Uterus (tissue), 3 donors: ENCODE measurements at regions not wholly inside any gene's neighbourhood (a gene's known extent, or its start where the extent isn't known, plus 50 kb on each side); places are given as distances from the start of the nearest gene placed in this dataset.
"Not testable (repeated sequence)": the region's sequence is repeated elsewhere in the genome, so short reads cannot be mapped to it uniquely, and the experiment has no call there.

Experiments
- DNase-seq, 2 donors: peaks; one replicate each; pipeline ENCODE4 v3.0.0-alpha.2; 2019 to 2020
- H3K27ac ChIP-seq, 2 donors: fragments of 200-600 bp; sonication (generic); 1 replicate in 1 of 2; 2 replicates in 1 of 2; pipeline ENCODE4 v1.5.1; 2016 to 2018
- H3K27me3 ChIP-seq, 2 donors: fragments of 200-600 bp; sonication (generic); one replicate each; pipeline ENCODE4 v1.5.1; 2018 to 2019; ENCODE audit warnings: control low read depth in 1 of 2
- H3K36me3 ChIP-seq, 2 donors: fragments of 200-600 bp; sonication (generic); one replicate each; pipeline ENCODE4 v1.5.1; 2019; ENCODE audit warnings: control low read depth in 1 of 2
- H3K4me1 ChIP-seq, 2 donors: fragments of 200-600 bp; sonication (generic); one replicate each; pipeline ENCODE4 v1.5.1; 2018 to 2019; ENCODE audit warnings: control low read depth in 1 of 2
- H3K4me3 ChIP-seq, 2 donors: fragments of 200-600 bp; sonication (generic); 1 replicate in 1 of 2; 2 replicates in 1 of 2; pipeline ENCODE4 v1.5.1; 2018 to 2019; ENCODE audit warnings: mild to moderate bottlenecking in 1 of 2
- H3K9me3 ChIP-seq, 2 donors: fragments of 200-600 bp; sonication (generic); one replicate each; pipeline ENCODE4 v1.5.1; 2019; ENCODE audit warnings: control low read depth in 1 of 2
- CTCF ChIP-seq, 4 experiments: fragments of 200-600 bp in 2 of 4; fragments of 450-650 bp in 2 of 4; sonication (generic) in 2 of 4; IDR thresholded peaks; one replicate each; pipeline ENCODE4 v1.5.1; 2016 to 2019; ENCODE audit warnings: antibody characterized with exemption in 4 of 4, mild to moderate bottlenecking in 2 of 4, moderate library complexity in 1 of 4
- POLR2A ChIP-seq, 2 donors: fragments of 450-650 bp; IDR thresholded peaks; one replicate each; pipeline ENCODE4 v1.6.1; 2016; ENCODE audit warnings: antibody characterized with exemption in 2 of 2, mild to moderate bottlenecking in 1 of 2, moderate library complexity in 1 of 2
- intact Hi-C: fragments of 100-400 bp; cut with DNase I; formaldehyde crosslinking; loops from one replicate; pipeline ENCODE4 v1.15.1; 2023; ENCODE audit warnings: low total_unique reads
- donor health status: DM: yes; HTN: yes; CAD: no.

- TF ChIP-seq CTCF (IDR thresholded peaks at IDR 0.05) (no peak), POLR2A (IDR thresholded peaks at IDR 0.05) (no peak)
Measured at GRCh38 chr12:124130691-124131591, 157.9 kb downstream of the ZNF664 start.

GRCh38 chr12:124131659-124132058, 158.6 kb downstream of the ZNF664 start:
- H3K27me3 ChIP-seq, result no peaks in the 10 kb centered on the region
- no peak for DNase-seq
- H3K9me3 ChIP-seq, result no peaks in the 10 kb centered on the region
- H3K4me3 ChIP-seq, result no peak overlapping the region
- no peaks in the 10 kb centered on the region for H3K4me1 ChIP-seq
- no peak for TF ChIP-seq CTCF (IDR thresholded peaks at IDR 0.05)
- no peak for TF ChIP-seq POLR2A (IDR thresholded peaks at IDR 0.05)
- intact Hi-C loops, result no loop called here
- no peak overlapping the region for H3K27ac ChIP-seq
- H3K36me3 ChIP-seq, result no peaks in the 10 kb centered on the region

More at GRCh38 chr12:124130691-124131591, 157.9 kb downstream of the ZNF664 start:
- no peaks in the 10 kb centered on the region for H3K4me1 ChIP-seq
- H3K4me3 ChIP-seq, result no peak overlapping the region
- no peaks in the 10 kb centered on the region for H3K36me3 ChIP-seq
- intact Hi-C loops, result no loop called here
- no peak overlapping the region for H3K27ac ChIP-seq
- DNase-seq, result no peak
- H3K9me3 ChIP-seq, result no peaks in the 10 kb centered on the region
- no peaks in the 10 kb centered on the region for H3K27me3 ChIP-seq

- intact Hi-C loops, result no loop called here
- DNase-seq, result no peak
- H3K9me3 ChIP-seq, result no peaks in the 10 kb centered on the region
- no peaks in the 10 kb centered on the region for H3K36me3 ChIP-seq
- H3K27ac ChIP-seq, result no peak overlapping the region
- no peaks in the 10 kb centered on the region for H3K4me1 ChIP-seq
- no peaks in the 10 kb centered on the region for H3K27me3 ChIP-seq
- TF ChIP-seq CTCF (IDR thresholded peaks at IDR 0.05) (no peak), POLR2A (IDR thresholded peaks at IDR 0.05) (no peak)
- H3K4me3 ChIP-seq, result no peak overlapping the region
Measured at GRCh38 chr12:124132530-124132929, 159.5 kb downstream of the ZNF664 start.

- Histone ChIP-seq H3K36me3 (no peaks in the 10 kb centered on the region), H3K4me1 (no peaks in the 10 kb centered on the region), H3K9me3 (no peaks in the 10 kb centered on the region), H3K4me3 (no peak overlapping the region), H3K27me3 (no peaks in the 10 kb centered on the region), H3K27ac (no peak overlapping the region)
- DNase-seq, result no peak
- intact Hi-C loops, result no loop called here
- no peak for TF ChIP-seq CTCF (IDR thresholded peaks at IDR 0.05)
Measured at GRCh38 chr12:124136796-124137195, 158.1 kb upstream of the RFLNA start.

- no peak for TF ChIP-seq POLR2A (IDR thresholded peaks at IDR 0.05)
- no peak for TF ChIP-seq CTCF (IDR thresholded peaks at IDR 0.05)
- H3K4me1 ChIP-seq, result no peaks in the 10 kb centered on the region
- H3K27me3 ChIP-seq, result no peaks in the 10 kb centered on the region
- intact Hi-C loops, result no loop called here
- DNase-seq, result no peak
- H3K27ac ChIP-seq, result no peak overlapping the region
- H3K36me3 ChIP-seq, result no peaks in the 10 kb centered on the region
- no peak overlapping the region for H3K4me3 ChIP-seq
- H3K9me3 ChIP-seq, result no peaks in the 10 kb centered on the region
Measured at GRCh38 chr12:124140944-124141486, 153.9 kb upstream of the RFLNA start.

- H3K27me3 ChIP-seq, H3K4me3 ChIP-seq, H3K9me3 ChIP-seq, H3K36me3 ChIP-seq, H3K27ac ChIP-seq, DNase-seq, H3K4me1 ChIP-seq, intact Hi-C loops: not testable (repeated sequence)
Measured at GRCh38 chr12:124141611-124142010, 153.3 kb upstream of the RFLNA start.
